Chondrocyte (in vitro differentiated cells): ENCODE measurements at regions not wholly inside any gene's neighbourhood (a gene's known extent, or its start where the extent isn't known, plus 50 kb on each side); places are given as distances from the start of the nearest gene placed in this dataset.

ENCODE experiments used
- DNase-seq: peaks from one replicate; pipeline ENCODE4 v3.0.0; 2021; ENCODE audit warnings: mixed read lengths, low spot score
- H3K27ac Mint-ChIP-seq: one replicate; pipeline ENCODE4 v1.8.0; 2021; ENCODE audit warnings: mild to moderate bottlenecking, moderate library complexity, mixed read lengths; ENCODE audit not compliant: unreplicated experiment
- H3K27me3 Mint-ChIP-seq: 2 replicates; pipeline ENCODE4 v1.8.0; 2021; ENCODE audit warnings: low read depth, mixed read lengths
- H3K36me3 Mint-ChIP-seq: 2 replicates; pipeline ENCODE4 v1.8.0; 2021; ENCODE audit warnings: low read depth, mixed read lengths
- H3K4me1 Mint-ChIP-seq: 2 replicates; pipeline ENCODE4 v1.8.0; 2021; ENCODE audit warnings: low read depth, mild to moderate bottlenecking, mixed read lengths
- H3K4me3 Mint-ChIP-seq: one replicate; pipeline ENCODE4 v1.8.0; 2021; ENCODE audit warnings: mild to moderate bottlenecking, moderate library complexity, mixed read lengths; ENCODE audit not compliant: unreplicated experiment
- H3K9me3 Mint-ChIP-seq: 2 replicates; pipeline ENCODE4 v1.8.0; 2021; ENCODE audit warnings: low read depth, mixed read lengths
- TF ChIP-seq, protein P1 (sequence below): fragments of 200-600 bp; sonication (generic); IDR thresholded peaks from 2 replicates; pipeline ENCODE4 v1.5.0; 2021; ENCODE audit warnings: antibody characterized with exemption, mild to moderate bottlenecking, moderate library complexity

DNA sequence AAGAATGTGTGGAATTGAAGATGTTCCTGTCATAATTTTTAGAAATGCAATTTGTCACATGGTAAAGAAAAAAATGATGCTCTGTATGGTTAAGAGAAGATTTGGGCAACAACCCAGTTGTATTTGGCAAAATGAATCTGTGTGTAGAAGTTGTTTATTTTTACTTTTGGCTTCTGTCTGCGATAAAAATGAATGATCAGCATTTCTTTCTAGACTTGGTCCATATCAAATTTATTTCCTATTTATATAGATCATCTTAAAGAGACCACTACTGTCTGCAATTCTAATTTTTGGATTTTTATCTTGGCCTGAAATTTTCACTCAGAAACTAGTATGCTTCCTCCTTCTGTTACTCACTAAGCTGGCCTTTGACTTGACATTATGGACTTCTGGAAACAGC lies 396.9 kb downstream of the FAM47A start:
- no peak overlapping the region for H3K4me3 Mint-ChIP-seq
- TF ChIP-seq, protein P1, sequence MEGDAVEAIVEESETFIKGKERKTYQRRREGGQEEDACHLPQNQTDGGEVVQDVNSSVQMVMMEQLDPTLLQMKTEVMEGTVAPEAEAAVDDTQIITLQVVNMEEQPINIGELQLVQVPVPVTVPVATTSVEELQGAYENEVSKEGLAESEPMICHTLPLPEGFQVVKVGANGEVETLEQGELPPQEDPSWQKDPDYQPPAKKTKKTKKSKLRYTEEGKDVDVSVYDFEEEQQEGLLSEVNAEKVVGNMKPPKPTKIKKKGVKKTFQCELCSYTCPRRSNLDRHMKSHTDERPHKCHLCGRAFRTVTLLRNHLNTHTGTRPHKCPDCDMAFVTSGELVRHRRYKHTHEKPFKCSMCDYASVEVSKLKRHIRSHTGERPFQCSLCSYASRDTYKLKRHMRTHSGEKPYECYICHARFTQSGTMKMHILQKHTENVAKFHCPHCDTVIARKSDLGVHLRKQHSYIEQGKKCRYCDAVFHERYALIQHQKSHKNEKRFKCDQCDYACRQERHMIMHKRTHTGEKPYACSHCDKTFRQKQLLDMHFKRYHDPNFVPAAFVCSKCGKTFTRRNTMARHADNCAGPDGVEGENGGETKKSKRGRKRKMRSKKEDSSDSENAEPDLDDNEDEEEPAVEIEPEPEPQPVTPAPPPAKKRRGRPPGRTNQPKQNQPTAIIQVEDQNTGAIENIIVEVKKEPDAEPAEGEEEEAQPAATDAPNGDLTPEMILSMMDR, result no peak
- no peak for DNase-seq
- H3K4me1 Mint-ChIP-seq, result no peaks in the 10 kb centered on the region
- no peak overlapping the region for H3K27ac Mint-ChIP-seq
- no peaks in the 10 kb centered on the region for H3K27me3 Mint-ChIP-seq
- H3K36me3 Mint-ChIP-seq, result no peaks in the 10 kb centered on the region
- peaks cover 8% of the 10 kb centered on the region for H3K9me3 Mint-ChIP-seq

GRCh38 chrX:33726281-33727160 lies 405.6 kb downstream of the FAM47A start:
- Mint-ChIP-seq H3K4me3 (no peak overlapping the region), H3K4me1 (peaks cover 12% of the 10 kb centered on the region), H3K9me3 (no peaks in the 10 kb centered on the region), H3K27ac (no peak overlapping the region), H3K27me3 (peaks cover 13% of the 10 kb centered on the region), H3K36me3 (no peaks in the 10 kb centered on the region)
- DNase-seq, result no peak
- TF ChIP-seq, protein P1, result no peak

DNA sequence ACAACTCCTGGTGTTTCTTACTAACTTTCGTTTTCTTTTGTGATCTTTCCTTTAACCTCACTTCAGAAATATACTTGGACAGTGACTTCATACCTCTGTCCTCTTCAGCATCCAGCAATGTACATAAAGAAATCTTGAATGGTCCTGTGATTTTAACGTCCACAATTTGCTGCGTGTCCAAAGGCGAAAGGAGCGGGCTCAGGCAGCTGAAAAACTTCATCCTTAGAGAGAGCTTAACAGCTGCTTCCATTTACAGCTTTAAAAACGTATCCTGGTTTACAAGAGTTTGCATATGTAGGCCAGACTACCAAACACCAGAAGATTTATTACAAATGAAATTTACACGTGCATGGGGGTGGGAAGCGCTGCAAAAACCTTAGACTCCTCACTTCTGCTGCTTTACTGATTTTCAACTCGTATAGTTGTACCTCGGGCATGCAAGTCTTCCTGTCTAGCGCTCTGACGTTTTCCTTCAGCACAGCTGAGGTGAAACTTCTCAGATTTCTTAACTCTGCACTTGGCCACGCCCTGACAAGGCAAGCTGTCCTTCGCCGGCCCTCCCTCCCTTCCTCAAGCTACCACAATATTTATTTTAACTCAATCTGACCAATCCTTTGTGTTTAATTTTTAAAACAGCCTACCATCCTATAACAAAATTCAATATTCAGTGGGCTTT lies 406.4 kb downstream of the FAM47A start:
- Mint-ChIP-seq H3K4me3 (peak overlapping the region; percentile 46), H3K4me1 (peaks cover 12% of the 10 kb centered on the region), H3K27ac (no peak overlapping the region), H3K27me3 (peaks cover 13% of the 10 kb centered on the region), H3K9me3 (no peaks in the 10 kb centered on the region), H3K36me3 (no peaks in the 10 kb centered on the region)
- TF ChIP-seq, protein P1, result no peak
- DNase-seq, result no peak

DNA sequence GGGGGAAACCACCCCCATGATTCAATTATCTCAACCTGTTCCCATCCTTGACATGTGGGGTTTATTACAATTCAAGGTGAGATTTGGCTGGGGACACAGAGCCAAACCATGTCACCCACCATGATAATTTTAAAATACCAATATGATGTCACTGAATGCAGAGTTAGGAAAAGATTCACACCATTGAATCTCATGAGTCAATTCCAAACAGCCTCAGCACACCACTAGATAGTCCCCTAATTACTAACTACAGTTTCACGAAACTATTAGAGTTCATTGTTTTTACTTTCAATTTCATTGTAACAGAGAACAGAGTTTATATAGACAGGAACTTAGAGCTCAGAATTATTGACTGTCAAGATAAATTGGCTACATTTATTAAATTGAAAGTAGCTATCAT lies 410.2 kb downstream of the FAM47A start:
- H3K4me1 Mint-ChIP-seq, result peaks cover 12% of the 10 kb centered on the region
- H3K9me3 Mint-ChIP-seq, result no peaks in the 10 kb centered on the region
- no peak overlapping the region for H3K27ac Mint-ChIP-seq
- TF ChIP-seq, protein P1, result no peak
- H3K4me3 Mint-ChIP-seq, result no peak overlapping the region
- H3K36me3 Mint-ChIP-seq, result no peaks in the 10 kb centered on the region
- DNase-seq, result no peak
- H3K27me3 Mint-ChIP-seq, result peaks cover 10% of the 10 kb centered on the region

DNA sequence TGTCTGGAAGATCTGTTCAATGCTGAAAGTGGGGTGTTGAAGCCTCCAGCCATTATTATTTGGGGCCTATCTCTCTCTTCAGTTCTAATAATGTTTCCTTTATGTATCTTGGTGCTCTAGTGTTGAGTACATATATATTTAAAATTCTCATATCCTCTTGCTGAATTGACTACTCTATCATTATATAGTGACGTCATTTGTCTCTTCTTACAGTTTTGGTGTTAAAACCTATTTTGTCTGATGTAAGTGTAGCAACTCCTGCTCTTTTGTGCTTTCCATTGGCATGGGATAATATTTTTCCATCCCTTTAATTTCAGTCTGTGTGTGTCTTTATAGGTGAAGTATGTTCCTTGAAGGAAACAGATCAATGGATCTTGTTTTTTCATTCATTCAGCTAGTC lies 446.0 kb downstream of the FAM47A start:
- Mint-ChIP-seq H3K4me3 (no peak overlapping the region), H3K4me1 (no peaks in the 10 kb centered on the region), H3K36me3 (no peaks in the 10 kb centered on the region)

More for the DNA sequence above, 446.0 kb downstream of the FAM47A start:
- Mint-ChIP-seq H3K9me3 (peaks cover 8% of the 10 kb centered on the region), H3K27ac (no peak overlapping the region), H3K27me3 (no peaks in the 10 kb centered on the region)
- TF ChIP-seq, protein P1, result no peak
- no peak for DNase-seq
